ENCODE measurements at regions not wholly inside any gene's neighbourhood (a gene's known extent, or its start where the extent isn't known, plus 50 kb on each side); places are given as distances from the start of the nearest gene placed in this dataset.

DNA sequence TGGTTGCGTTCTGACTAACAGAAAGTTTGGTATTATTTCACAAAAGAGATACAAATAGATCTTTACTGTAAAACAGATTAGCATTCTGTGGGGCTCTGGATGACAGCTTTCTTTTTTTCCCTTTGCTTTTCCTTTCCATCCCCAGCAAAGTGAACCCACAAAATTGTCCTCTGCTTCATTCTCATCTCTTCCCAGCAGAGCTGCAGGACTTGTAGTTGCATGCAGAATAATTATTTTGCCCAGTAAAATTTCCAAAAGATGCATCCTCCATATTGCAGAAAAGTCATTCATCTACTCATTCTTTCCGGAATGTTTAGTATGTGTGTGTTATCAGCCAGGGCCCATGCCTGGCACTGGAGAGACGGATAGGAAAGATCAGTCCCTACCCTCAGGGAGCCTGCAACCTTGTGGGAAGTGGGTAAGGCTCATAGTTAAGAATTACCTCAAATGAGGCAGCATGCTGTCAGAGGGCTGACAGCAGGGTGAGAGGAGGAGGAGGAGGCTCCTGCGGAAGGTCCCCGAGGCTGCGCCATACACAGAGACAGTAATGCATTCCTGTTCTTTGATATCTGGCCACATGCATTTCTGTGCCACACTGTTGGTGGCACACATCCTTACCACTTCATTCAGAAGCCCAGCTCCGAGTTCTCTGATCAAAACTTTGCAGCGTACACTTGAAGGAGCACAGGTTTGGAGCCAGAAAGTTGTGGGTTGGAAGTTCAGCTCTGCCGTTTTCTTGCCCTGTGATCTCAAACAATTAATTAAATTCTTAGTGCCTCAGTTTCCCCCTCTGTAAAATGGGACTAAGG lies 225.4 kb downstream of the MYCN start:
- H3K36me3 Mint-ChIP-seq (ENCODE audit: insufficient read depth) = no peaks in the 10 kb centered on the region
- no peak for DNase-seq

DNA sequence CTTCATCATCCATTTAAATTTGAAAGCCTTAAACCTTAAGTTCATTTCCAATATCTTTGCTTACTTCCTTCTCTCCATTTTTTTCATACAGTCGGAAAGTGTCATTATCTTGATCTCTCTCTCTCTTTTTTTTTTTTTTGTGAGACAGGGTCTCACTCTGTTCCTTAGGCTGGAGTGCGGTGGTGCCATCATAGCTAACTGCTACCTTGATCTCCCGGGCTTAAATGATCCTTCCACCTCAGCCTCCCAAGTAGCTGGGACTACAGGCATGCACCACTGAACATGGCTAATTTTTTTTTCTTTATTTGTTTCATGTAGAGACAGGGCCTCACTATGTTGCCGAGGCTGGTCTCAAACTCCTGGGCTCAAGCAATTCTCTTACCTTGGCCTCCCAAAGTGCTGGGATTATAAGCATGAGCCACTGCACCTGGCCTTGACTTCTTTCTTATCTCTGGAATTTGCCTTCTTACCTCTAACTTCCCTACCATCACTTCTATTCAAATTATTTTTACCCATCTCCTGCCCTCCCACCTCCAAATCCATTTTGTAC lies 222.2 kb downstream of the MYCN start:
- ATAC-seq (replicated peaks) (no peak), DNase-seq (no peak)
- Mint-ChIP-seq H3K4me1 (ENCODE audit: low read depth in 2 of 2) (no peaks in the 10 kb centered on the region), H3K27ac (no peak overlapping the region), H3K36me3 (ENCODE audit: insufficient read depth) (peaks cover 3% of the 10 kb centered on the region), H3K27me3 (no peaks in the 10 kb centered on the region), H3K9me3 (peaks cover 1 to 4% of the 10 kb centered on the region in 2 donors), H3K4me3 (no peak overlapping the region)

More for the DNA sequence above, 225.4 kb downstream of the MYCN start:
- no peak overlapping the region for H3K27ac Mint-ChIP-seq
- H3K9me3 Mint-ChIP-seq = peaks cover 4 to 10% of the 10 kb centered on the region in 2 donors
- H3K4me1 Mint-ChIP-seq (ENCODE audit: low read depth in 2 of 2) = no peaks in the 10 kb centered on the region
- no peak for ATAC-seq (replicated peaks)
- no peak overlapping the region for H3K4me3 Mint-ChIP-seq
- no peaks in the 10 kb centered on the region for H3K27me3 Mint-ChIP-seq

DNA sequence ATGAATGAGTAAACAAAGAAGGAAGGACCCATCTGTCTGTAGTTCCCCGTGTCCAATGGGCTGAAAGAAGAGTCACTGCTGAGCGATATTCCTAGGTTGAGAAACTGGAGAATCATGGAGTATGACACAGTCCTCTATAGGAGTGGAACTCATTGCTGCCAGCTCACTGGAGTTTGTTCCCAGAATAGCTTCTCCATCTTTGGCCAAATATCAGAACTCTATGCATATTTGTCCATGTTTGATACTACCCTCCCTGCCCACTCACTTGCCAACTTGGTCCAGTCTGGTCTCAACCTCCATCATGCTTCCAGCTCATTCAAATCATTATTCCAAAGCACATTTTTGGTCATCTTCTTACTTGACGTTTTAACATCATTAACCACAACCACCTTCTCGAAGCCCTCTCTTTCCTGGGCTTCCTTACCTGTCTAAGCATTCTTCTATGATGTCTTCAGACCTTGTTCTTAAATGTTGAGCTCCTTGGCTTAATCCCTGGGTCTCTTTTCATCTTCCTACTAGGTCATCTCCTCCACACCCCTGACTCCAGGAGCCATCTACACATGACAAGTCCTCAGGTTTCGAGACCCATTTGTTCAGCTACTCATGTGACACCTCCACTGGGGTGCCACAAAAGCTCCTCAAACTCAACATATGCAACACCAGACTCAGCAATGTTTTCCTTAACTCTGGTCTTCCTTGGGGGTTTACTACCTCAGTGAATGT lies 221.6 kb downstream of the MYCN start:
- no peak overlapping the region for H3K27ac Mint-ChIP-seq

DNA sequence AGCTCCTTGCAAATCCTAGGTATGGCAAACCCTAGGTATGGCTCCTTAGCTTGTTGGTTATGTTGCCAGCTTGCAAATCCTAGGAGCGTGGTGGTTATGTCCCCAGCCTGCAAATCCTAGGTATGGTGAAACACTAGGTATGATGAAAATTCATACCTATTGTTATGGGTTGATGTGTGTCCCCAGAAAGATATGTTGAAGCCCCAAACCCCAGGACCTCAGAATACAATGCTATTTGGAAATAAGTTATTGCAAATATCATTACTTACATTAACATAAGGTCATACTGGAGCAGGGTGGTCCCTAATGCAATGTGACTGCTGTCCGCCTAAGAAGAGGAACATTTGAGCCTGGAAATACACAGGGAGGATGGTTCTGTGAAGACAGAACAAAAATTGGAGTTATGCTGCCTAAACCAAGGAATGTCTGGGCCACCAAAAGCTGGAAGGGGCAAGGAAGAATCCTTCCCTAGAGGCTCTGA lies 220.8 kb downstream of the MYCN start:
- DNase-seq = no peak
- Mint-ChIP-seq H3K9me3 (no peaks in the 10 kb centered on the region), H3K27me3 (no peaks in the 10 kb centered on the region), H3K4me3 (no peak overlapping the region), H3K36me3 (ENCODE audit: insufficient read depth) (peaks cover 3% of the 10 kb centered on the region), H3K27ac (no peak overlapping the region), H3K4me1 (ENCODE audit: low read depth in 2 of 2) (no peaks in the 10 kb centered on the region)
- ATAC-seq (replicated peaks) = no peak

More for the DNA sequence above, 221.6 kb downstream of the MYCN start:
- Mint-ChIP-seq H3K9me3 (no peaks in the 10 kb centered on the region), H3K36me3 (ENCODE audit: insufficient read depth) (peaks cover 3% of the 10 kb centered on the region), H3K4me3 (no peak overlapping the region), H3K27me3 (no peaks in the 10 kb centered on the region), H3K4me1 (ENCODE audit: low read depth in 2 of 2) (no peaks in the 10 kb centered on the region)
- DNase-seq (no peak), ATAC-seq (replicated peaks) (no peak)

DNA sequence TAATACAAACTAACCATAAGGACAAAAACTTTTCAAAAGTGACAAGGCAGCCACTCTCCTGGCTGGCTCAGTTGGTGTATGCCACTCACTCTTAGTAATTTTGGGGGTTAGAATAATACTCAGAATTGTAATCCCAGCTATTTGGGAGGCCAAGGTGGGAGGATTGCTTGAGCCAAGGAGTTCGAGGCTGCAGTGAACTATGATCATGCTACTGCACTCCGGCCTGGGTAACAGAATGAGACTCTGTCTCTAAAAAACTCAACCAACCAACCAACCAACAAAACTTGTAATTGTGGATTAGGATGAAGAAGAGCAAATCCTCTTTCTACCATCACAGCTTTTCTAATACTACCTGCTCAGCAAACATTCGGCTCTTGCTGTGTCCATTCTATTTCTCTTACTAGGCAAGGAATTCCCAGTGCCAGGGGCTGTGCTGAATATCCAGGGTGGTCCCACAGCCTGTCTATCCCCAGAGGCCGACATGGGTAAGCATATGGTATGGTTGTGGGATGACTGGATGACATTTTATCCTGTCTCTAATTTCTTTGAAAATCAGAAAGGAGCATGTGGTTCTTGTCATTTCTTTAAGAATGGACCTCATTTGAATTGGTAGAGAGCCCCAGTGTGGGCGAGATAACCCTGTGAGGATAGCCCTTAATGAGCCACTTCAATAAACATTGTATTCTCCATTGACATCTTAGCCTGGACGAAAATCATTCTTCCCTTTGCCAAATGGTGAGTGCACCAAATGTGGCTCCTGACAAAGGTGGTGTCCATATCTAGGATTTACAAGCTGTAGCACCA lies 220.1 kb downstream of the MYCN start:
- H3K9me3 Mint-ChIP-seq = no peaks in the 10 kb centered on the region
- H3K4me3 Mint-ChIP-seq = no peak overlapping the region
- DNase-seq = no peak
- H3K4me1 Mint-ChIP-seq (ENCODE audit: low read depth in 2 of 2) = no peaks in the 10 kb centered on the region
- H3K27ac Mint-ChIP-seq = no peak overlapping the region
- no peaks in the 10 kb centered on the region for H3K27me3 Mint-ChIP-seq
- H3K36me3 Mint-ChIP-seq (ENCODE audit: insufficient read depth) = peaks cover 3% of the 10 kb centered on the region
- no peak for ATAC-seq (replicated peaks)

DNA sequence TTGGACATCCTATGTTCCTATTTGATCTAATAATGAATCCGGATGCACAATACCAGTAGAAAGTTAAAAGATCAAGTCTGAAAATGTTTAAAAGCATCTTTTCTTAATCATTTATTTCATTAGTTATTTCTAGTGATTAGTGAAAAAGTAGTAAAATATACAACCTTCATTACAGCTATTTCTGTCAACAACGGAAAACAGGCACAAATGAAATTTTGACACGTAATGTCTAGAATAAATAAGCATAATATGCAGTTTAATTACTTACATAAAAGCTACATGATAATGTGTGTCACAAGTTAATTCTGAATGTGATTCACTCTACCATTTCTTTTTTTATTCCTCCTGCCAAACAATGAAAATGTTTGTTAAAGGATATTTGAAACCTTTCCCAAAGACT lies 216.1 kb downstream of the MYCN start:
- H3K36me3 Mint-ChIP-seq (ENCODE audit: insufficient read depth) = peaks cover 3% of the 10 kb centered on the region
- DNase-seq = no peak
- no peak for ATAC-seq (replicated peaks)
- H3K4me3 Mint-ChIP-seq = no peak overlapping the region
- H3K4me1 Mint-ChIP-seq (ENCODE audit: low read depth in 2 of 2) = no peaks in the 10 kb centered on the region
- peaks cover 0 to 5% of the 10 kb centered on the region in 2 donors for H3K9me3 Mint-ChIP-seq
- H3K27ac Mint-ChIP-seq = no peak overlapping the region
- H3K27me3 Mint-ChIP-seq = no peaks in the 10 kb centered on the region

DNA sequence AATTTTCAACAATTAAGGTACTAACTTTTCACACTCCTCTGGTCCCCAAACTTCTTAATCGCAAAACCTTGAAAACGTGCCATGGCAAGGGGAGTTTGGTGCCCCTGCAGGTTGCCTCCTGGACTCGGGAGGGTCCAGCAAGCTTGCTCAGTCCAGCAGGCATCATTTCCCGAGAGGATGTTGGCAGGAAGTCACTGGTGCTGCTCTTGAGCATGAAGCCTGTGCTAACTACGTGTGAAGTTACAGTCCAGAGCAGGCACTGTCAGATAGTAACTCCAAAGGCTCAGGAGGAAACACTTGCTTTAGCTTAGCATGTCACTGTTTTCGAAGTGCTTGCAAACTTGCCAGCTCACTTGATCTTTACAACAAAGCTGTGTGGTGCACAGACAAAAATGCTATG lies 215.4 kb downstream of the MYCN start:
- Mint-ChIP-seq H3K27ac (no peak overlapping the region), H3K27me3 (no peaks in the 10 kb centered on the region), H3K9me3 (peaks cover 0 to 5% of the 10 kb centered on the region in 2 donors), H3K36me3 (ENCODE audit: insufficient read depth) (peaks cover 3% of the 10 kb centered on the region), H3K4me3 (no peak overlapping the region), H3K4me1 (ENCODE audit: low read depth in 2 of 2) (no peaks in the 10 kb centered on the region)
- DNase-seq = no peak
- no peak for ATAC-seq (replicated peaks)

DNA sequence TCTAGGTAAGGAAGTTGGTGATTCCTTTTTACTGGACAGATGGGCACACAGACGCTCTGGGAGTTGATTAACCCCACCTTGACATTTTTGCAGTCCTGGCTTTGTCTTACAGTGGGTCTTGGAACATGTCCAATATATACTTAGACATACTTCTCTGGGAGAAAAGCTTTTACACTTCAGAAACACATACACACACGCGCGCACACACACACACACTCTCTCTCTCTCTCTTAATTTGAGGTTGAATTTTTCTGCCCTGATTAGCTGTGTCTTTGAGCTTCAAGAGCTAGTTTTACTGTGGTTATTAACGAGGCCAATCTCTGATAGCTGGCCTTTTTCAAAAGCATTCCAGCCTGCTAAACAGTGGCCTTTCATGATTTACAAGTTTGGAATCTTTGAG lies 215.0 kb downstream of the MYCN start:
- ATAC-seq (replicated peaks) (no peak), DNase-seq (no peak)
- H3K4me1 Mint-ChIP-seq (ENCODE audit: low read depth in 2 of 2) = no peaks in the 10 kb centered on the region
- H3K9me3 Mint-ChIP-seq = peaks cover 0 to 5% of the 10 kb centered on the region in 2 donors
- no peaks in the 10 kb centered on the region for H3K27me3 Mint-ChIP-seq
- peaks cover 3% of the 10 kb centered on the region for H3K36me3 Mint-ChIP-seq (ENCODE audit: insufficient read depth)
- H3K27ac Mint-ChIP-seq = no peak overlapping the region
- no peak overlapping the region for H3K4me3 Mint-ChIP-seq

DNA sequence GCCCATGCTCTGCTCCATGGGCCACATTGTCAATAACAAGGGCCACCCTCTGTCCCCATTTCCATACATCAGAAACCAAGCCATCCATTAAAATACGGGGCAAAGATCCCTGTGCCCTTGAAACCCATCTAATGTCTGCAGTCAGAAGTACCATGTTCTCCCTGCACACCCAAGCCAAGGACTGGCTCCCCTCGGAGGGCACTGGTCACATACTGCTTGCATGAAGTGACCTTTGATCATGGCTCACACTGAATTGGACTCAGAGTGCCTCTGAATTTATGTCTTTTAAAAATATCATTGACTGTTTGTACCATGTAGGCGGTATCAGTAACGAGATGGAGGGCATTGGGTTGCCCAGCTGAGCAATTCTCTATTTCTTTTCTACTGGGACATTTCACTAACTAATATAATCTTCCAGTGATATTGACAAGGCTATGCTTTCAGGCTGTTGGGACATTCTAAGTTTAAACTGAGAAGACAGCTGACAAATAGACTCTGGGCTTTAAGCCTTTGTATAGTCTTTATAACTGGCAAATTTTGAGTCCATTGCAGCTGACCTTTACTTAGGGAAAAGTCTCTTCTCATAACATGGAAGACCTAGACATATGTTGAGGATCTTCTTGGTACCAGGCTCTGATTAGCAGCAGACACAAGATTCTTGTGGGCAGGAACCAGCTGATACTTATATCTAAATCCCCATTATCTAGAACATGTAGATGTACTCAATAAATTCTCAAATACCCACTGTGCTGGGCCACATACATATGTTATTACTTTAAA lies 214.3 kb downstream of the MYCN start:
- peaks cover 3% of the 10 kb centered on the region for H3K36me3 Mint-ChIP-seq (ENCODE audit: insufficient read depth)
- no peaks in the 10 kb centered on the region for H3K27me3 Mint-ChIP-seq
- DNase-seq (no peak), ATAC-seq (replicated peaks) (no peak)
- no peaks in the 10 kb centered on the region for H3K4me1 Mint-ChIP-seq (ENCODE audit: low read depth in 2 of 2)
- no peak overlapping the region for H3K4me3 Mint-ChIP-seq
- H3K27ac Mint-ChIP-seq = no peak overlapping the region
- peaks cover 0 to 5% of the 10 kb centered on the region in 2 donors for H3K9me3 Mint-ChIP-seq

DNA sequence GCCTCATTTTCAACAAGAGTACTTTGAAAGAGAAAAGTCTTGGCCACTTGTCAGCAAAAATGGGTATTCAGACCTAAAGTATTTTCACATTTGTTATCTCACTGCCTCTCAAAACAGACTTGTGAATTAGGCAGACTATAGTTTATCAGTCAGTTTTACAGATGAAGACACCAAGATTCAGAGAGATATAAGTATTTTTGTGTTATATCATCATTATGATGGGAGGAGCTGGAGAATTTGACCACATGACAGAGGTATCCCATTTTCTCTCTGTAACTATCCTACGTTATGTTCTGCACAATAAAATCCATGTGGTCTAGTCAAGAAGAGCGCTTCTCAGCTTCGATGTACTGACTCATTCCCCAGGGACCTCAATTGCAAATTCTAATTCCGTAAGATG lies 213.7 kb downstream of the MYCN start:
- ATAC-seq (replicated peaks) = no peak
- no peak overlapping the region for H3K27ac Mint-ChIP-seq
- H3K4me3 Mint-ChIP-seq = no peak overlapping the region
- no peaks in the 10 kb centered on the region for H3K36me3 Mint-ChIP-seq (ENCODE audit: insufficient read depth)
- no peak for DNase-seq
- H3K9me3 Mint-ChIP-seq = peaks cover 0 to 5% of the 10 kb centered on the region in 2 donors
- H3K4me1 Mint-ChIP-seq (ENCODE audit: low read depth in 2 of 2) = no peaks in the 10 kb centered on the region
- no peaks in the 10 kb centered on the region for H3K27me3 Mint-ChIP-seq

DNA sequence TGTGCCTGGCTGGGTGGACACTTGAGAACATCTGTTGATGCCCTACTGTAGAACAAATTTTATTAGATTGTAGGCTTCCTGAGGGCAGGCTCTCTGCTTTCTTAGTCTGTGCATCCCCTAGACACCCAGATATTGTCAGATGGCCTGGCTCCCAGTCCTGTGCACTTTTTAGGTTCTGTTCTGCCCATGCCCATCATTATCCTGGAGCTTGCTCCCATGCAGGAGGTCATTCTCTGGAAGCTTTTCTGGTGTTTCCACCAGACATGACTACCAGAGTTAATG lies 213.3 kb downstream of the MYCN start:
- H3K9me3 Mint-ChIP-seq = peaks cover 0 to 5% of the 10 kb centered on the region in 2 donors
- no peaks in the 10 kb centered on the region for H3K4me1 Mint-ChIP-seq (ENCODE audit: low read depth in 2 of 2)
- DNase-seq (no peak), ATAC-seq (replicated peaks) (no peak)
- no peak overlapping the region for H3K27ac Mint-ChIP-seq
- no peak overlapping the region for H3K4me3 Mint-ChIP-seq
- no peaks in the 10 kb centered on the region for H3K27me3 Mint-ChIP-seq
- H3K36me3 Mint-ChIP-seq (ENCODE audit: insufficient read depth) = no peaks in the 10 kb centered on the region

DNA sequence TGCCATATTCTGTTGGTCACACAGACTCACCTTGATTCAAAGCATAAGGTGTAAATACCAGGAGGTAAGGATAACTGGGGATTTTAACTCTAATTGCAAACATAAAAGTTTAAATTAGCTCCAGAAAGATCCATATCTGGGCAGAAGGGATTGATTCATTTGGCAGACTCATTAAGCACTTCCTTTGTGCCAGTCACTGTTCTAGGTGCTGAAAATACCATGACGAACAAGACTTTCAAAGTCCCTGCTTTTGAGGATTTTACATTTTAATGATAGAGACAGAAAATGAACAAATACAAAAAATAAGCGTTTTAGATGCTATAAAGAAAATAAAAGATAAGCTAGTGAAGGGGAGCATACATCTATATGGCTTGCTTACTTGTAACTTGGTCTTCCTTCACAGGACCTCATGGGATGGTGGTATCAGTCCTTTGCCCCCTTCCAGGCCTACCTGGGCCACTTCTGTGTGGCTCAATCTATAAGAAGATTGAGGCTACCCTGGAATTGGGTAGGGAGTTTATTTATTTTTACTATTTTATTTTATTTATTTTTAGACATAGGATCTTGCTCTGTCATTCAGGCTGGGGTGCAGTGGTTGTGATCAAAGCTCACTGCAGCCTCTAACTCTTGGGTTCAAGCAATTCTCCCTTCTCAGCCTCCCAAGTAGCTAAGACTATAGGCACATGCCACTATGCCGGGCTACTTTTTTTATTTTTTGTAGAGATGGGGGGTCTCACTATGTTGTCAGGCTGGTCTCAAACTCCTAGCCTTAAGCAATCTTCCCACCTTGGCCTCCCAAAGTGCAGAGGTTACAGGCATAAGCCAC lies 212.8 kb downstream of the MYCN start:
- no peaks in the 10 kb centered on the region for H3K27me3 Mint-ChIP-seq
- H3K27ac Mint-ChIP-seq = no peak overlapping the region
- H3K4me1 Mint-ChIP-seq (ENCODE audit: low read depth in 2 of 2) = no peaks in the 10 kb centered on the region
- DNase-seq = no peak
- ATAC-seq (replicated peaks) = no peak
- H3K9me3 Mint-ChIP-seq = peaks cover 0 to 5% of the 10 kb centered on the region in 2 donors
- no peaks in the 10 kb centered on the region for H3K36me3 Mint-ChIP-seq (ENCODE audit: insufficient read depth)
- H3K4me3 Mint-ChIP-seq = no peak overlapping the region

All from effector memory CD8-positive, alpha-beta T cell (primary cell).